H1 (cell line): ENCODE measurements at regions not wholly inside any gene's neighbourhood (a gene's known extent, or its start where the extent isn't known, plus 50 kb on each side); places are given as distances from the start of the nearest gene placed in this dataset.

ENCODE experiments used
- CBX8 ChIP-seq: fragments of 300-800, 300-1000 bp; sonication (generic); IDR thresholded peaks from 2 replicates; pipeline ENCODE4 v1.7.1; 2016; ENCODE audit warnings: low read depth, low read length, borderline replicate concordance
- CHD7 ChIP-seq: fragments of 300-600 bp; sonication (generic); IDR thresholded peaks from 2 replicates; pipeline ENCODE4 v1.7.1; 2012; ENCODE audit warnings: low read length, moderate library complexity, mild to moderate bottlenecking, inconsistent platforms; ENCODE audit not compliant: insufficient replicate concordance
- EGR1 ChIP-seq: IDR thresholded peaks from 2 replicates; pipeline ENCODE4 v1.6.1; 2011; ENCODE audit warnings: low read depth, low read length, borderline replicate concordance
- HDAC2 ChIP-seq, 2 experiments: fragments of 300-600 bp in 1 of 2; sonication (generic) in 1 of 2; IDR thresholded peaks; 2 replicates each; pipeline ENCODE4 v1.6.1; 2011 to 2012; ENCODE audit warnings: low read depth in 2 of 2, low read length in 2 of 2, mild to moderate bottlenecking in 2 of 2, moderate library complexity in 2 of 2, borderline replicate concordance in 1 of 2, inconsistent platforms in 1 of 2
- KDM4A ChIP-seq: IDR thresholded peaks from one replicate; pipeline ENCODE4 v1.7.1; 2012; ENCODE audit warnings: low read depth, mild to moderate bottlenecking, moderate library complexity, low read length, inconsistent platforms; ENCODE audit not compliant: severe bottlenecking
- NRF1 ChIP-seq: IDR thresholded peaks from 2 replicates; pipeline ENCODE4 v1.6.1; 2011; ENCODE audit warnings: mild to moderate bottlenecking, low read depth, low read length, improper control_type of control experiment
- SIX5 ChIP-seq: IDR thresholded peaks from 2 replicates; pipeline ENCODE4 v1.6.1; 2011; ENCODE audit warnings: mild to moderate bottlenecking, low read depth, low read length
- TBP ChIP-seq: IDR thresholded peaks from 2 replicates; pipeline ENCODE4 v1.6.1; 2011; ENCODE audit warnings: low read depth, low read length, improper control_type of control experiment
- USF2 ChIP-seq: IDR thresholded peaks from 2 replicates; pipeline ENCODE4 v1.6.1; 2011; ENCODE audit warnings: low read length, improper control_type of control experiment
- TF ChIP-seq, protein P1 (sequence below): IDR thresholded peaks from 2 replicates; pipeline ENCODE4 v1.6.1; 2012; ENCODE audit warnings: inconsistent platforms

DNA sequence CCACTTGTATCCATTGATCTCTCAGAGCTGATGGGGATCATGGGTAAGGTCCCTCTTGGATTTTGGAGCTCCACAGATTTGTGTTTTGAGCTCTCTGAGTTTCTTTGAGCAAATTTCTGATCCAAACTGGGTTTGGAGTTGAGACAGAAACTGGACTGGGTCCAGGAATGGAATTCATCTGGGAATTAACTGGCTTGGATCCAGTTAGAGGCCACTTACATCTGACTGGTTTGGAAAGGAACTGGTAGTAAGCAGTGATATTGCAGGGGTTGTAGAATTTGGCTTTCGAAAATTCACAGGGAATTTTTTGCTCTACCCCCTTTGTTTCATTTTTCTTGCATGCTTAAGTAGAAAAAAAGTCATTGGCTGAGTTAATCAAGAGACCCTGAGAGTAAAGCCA lies 245.6 kb downstream of the SEMA3D start (continued):
- TF ChIP-seq CHD7: no peak
- no peak for TF ChIP-seq TBP
- TF ChIP-seq HDAC2 (IDR thresholded peaks at IDR 0.05; ENCODE audit: borderline replicate concordance in 1 of 2, low read depth in 2 of 2, low read length in 2 of 2): no peak
- TF ChIP-seq, protein P1, sequence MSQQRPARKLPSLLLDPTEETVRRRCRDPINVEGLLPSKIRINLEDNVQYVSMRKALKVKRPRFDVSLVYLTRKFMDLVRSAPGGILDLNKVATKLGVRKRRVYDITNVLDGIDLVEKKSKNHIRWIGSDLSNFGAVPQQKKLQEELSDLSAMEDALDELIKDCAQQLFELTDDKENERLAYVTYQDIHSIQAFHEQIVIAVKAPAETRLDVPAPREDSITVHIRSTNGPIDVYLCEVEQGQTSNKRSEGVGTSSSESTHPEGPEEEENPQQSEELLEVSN: no peak
- TF ChIP-seq NRF1: no peak
- TF ChIP-seq USF2: no peak
- TF ChIP-seq EGR1: no peak
- TF ChIP-seq CBX8: no peak
- no peak for TF ChIP-seq SIX5
- no peak for TF ChIP-seq KDM4A
